H7 (cell line): ENCODE measurements at regions not wholly inside any gene's neighbourhood (a gene's known extent, or its start where the extent isn't known, plus 50 kb on each side); places are given as distances from the start of the nearest gene placed in this dataset.

Source experiments
- DNase-seq: peaks from one replicate; pipeline ENCODE4 v3.0.0; 2012
- H3K27me3 ChIP-seq: 2 replicates; pipeline ENCODE4 v1.6.0; 2011; ENCODE audit warnings: mild to moderate bottlenecking, low read length; ENCODE audit not compliant: control insufficient read depth, insufficient read depth
- H3K36me3 ChIP-seq: replicated peaks from 2 replicates; pipeline ENCODE4 v1.5.1; 2011; ENCODE audit warnings: low read length; ENCODE audit not compliant: control insufficient read depth, insufficient read depth
- H3K4me3 ChIP-seq: 2 replicates; pipeline ENCODE4 v1.5.1; 2011; ENCODE audit warnings: low read depth, mild to moderate bottlenecking, control low read depth, low read length, moderate library complexity; ENCODE audit not compliant: insufficient read depth

DNA sequence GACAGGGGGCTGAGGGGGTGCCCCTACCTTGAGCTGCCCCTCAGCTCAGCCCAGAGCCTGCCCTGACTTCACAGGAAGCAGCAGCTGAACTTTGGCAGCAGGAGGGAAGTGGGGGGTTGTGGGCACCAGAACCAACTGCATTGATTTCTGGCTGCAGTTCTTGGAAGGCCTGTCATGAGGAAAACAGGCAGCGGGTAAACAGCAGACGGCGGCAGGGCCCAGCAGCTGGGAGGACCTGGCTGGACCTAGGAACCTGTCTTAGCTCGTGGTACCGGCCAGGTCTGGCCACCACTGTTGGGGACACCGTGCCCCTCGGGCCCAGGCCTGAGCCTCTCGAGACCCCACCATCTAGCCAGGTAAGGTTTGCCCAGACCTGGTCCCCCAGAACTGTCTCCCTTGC, 154.2 kb upstream of the MYL2 start:
- Histone ChIP-seq H3K27me3 (no peaks in the 10 kb centered on the region), H3K4me3 (no peak overlapping the region), H3K36me3 (no peaks in the 10 kb centered on the region)
- no peak for DNase-seq

DNA sequence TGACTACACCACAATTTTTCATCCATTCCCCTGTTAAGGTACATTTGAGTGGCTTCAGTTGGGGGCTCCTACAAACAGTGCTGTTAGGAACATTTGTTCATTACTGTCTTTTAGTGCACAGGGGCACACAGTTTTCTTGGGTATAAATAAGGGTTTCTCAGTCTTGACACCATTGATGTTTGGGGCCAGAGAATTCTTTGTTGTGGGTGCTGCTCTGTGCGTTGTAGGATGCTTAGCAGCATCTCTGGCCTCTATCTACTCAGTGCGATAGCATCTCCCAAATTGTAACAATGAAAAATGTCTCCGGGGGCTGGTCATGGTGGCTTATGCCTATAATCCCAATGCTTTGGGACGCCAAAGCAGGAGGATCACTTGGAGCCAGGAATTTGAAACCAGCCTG, 153.0 kb upstream of the MYL2 start:
- Histone ChIP-seq H3K27me3 (no peaks in the 10 kb centered on the region), H3K4me3 (no peak overlapping the region), H3K36me3 (no peaks in the 10 kb centered on the region)
- DNase-seq: no peak

DNA sequence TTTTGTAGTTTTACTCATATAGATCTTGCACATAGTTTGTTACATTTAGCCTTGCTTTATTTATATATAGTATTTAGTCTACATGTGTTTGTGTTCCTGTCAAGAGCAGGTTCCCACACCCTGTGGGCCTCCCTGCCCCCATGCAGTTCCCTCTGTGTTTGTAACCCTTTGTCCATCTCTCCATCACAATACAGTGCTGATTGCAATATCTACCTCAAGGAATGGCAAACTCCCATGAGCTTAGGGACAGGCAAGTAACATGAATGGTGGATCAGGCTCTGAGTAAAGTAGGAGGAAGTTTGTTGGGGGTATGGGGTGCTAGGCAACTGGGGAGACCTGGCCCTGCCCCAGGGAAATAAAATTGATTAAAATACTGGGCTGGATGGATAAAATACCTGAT, 151.9 kb upstream of the MYL2 start:
- peak; percentile 73 for DNase-seq
- no peaks in the 10 kb centered on the region for H3K36me3 ChIP-seq
- no peaks in the 10 kb centered on the region for H3K27me3 ChIP-seq
- H3K4me3 ChIP-seq: no peak overlapping the region

DNA sequence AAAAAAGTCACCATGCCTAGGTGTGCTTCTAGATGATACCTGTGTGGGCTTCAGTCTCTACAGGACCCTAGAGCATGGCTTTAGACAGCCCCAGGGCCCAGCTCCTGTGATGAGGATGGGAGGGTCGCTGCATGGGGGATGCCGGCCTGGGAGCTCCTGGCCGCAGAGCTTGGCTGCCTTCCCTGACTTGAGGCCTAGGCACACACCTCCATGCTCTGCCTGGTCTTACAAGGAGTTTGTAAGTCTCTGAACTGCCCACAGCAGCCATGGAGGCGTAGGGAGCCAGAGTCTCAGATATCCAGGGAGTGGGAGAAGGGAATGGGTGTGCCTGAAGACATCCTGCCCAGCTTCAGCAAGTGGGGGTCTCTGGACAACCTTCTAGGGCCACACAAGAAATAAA, 149.5 kb upstream of the MYL2 start:
- Histone ChIP-seq H3K36me3 (no peaks in the 10 kb centered on the region), H3K27me3 (no peaks in the 10 kb centered on the region), H3K4me3 (no peak overlapping the region)
- DNase-seq: no peak

DNA sequence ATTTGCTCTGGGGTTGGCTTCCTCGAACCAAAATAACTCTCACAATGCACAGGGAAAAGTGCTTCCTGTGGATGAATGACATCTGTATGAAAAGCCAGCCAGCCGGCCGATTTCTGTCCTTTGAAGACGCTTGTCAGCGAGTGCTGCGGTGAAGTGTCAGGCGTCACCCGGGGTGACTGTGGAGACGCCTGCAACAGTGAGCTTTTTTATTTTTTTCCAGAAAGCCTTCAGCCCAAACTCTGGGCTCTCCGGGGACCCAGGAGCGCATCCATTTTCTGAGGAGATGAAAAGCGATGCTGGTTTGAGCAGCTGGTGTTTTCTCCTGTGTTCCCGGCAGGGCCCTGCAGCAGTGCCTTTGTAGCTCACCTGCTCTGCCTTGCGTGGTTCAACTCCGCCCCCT, 147.9 kb upstream of the MYL2 start:
- Histone ChIP-seq H3K36me3 (no peaks in the 10 kb centered on the region), H3K27me3 (no peaks in the 10 kb centered on the region), H3K4me3 (no peak overlapping the region)
- no peak for DNase-seq

DNA sequence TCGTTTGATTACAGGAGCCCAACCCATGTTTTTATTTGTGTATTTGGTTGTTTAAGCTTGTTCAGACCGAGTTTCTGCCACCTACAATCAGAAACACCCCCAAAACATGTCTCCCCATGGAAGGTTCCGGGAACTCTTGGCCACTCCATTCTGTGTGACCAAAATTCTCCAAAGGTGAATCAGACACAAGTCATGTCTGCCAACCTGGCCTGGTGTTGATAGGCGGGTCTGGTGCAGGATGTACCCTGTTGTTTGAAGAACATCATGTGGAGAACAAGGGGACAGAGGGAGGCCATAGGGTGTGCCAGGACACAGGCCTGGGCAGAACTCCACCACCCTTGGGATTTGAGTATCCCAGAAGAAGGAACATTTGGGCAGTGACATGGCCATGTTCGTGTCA, 147.1 kb upstream of the MYL2 start:
- H3K36me3 ChIP-seq: no peaks in the 10 kb centered on the region

DNA sequence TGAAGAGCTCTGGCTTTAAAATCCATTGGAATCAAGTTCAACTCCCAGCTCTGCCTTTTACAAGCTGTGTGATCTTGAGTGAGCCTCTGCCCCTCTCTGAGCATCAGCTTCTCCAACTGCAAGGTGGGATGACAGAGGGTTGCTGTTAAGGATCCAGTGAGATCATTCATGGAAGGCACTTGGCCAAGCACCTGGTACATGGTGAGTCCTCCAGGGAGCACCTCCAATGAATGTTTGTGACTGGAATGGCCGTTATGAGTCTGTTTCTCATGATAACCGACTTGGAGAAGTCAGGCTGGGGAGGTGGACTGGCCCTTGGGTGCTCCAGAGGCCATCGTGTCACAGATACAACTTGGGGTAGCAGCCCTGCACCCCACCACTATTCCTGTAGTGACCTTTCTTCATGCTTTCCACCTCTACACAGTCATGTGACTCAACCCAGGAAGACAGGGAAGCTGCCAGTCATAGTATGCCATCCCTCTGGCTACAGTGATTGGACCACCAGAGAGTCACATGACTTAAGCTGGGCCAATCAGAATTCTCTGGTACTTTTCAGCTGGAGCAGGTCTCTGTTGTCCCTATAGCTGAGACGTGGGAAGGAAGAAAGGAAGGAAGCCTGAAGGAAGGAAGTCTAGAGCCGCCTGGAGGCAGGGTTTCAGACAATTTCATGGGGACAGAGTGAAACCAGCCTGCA, 146.5 kb upstream of the MYL2 start:
- Histone ChIP-seq H3K27me3 (no peaks in the 10 kb centered on the region), H3K4me3 (no peak overlapping the region), H3K36me3 (no peaks in the 10 kb centered on the region)
- DNase-seq: peak; percentile 81

More for the DNA sequence above, 147.1 kb upstream of the MYL2 start:
- Histone ChIP-seq H3K4me3 (no peak overlapping the region), H3K27me3 (no peaks in the 10 kb centered on the region)
- no peak for DNase-seq

DNA sequence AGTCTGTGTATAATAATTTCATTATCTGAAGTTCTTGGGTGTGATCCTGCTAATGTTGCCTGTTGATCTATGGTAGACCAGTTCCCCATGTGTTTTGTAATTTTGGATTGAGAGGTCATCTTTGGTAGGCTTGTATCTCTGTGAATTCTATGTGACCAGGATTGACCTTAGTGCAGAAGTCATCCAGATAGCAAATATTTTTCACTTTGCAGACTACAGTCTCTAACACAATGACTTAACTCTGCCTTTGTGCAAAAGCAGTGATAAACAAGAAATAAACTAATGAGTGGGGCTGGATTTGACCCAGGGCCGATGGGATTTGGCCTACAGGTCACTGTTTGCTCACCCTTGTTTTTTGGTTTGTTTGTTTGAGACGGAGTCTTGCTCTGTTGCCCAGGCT, 144.6 kb upstream of the MYL2 start:
- Histone ChIP-seq H3K4me3 (no peak overlapping the region), H3K27me3 (no peaks in the 10 kb centered on the region), H3K36me3 (no peaks in the 10 kb centered on the region)
- DNase-seq: no peak

DNA sequence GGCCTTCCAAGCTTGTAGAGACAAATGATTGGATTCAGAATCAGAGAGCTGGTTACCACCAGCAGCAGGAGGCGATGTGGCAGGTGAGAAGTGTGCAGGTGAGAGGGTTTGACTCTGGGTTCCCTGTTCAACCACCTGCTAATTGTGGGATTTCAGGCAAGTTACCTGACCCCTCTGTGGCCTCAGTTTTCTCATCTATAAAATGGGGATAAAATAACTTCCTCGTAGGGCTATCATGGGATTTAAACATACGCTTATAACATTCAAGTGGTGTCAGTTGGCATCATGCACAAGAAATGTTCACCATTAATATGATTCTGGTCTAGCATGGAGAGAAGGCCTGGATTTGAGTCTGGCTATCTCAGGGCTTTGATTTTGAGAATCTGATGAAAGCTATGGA, 143.8 kb upstream of the MYL2 start:
- no peak for DNase-seq
- Histone ChIP-seq H3K4me3 (no peak overlapping the region), H3K36me3 (no peaks in the 10 kb centered on the region), H3K27me3 (no peaks in the 10 kb centered on the region)

DNA sequence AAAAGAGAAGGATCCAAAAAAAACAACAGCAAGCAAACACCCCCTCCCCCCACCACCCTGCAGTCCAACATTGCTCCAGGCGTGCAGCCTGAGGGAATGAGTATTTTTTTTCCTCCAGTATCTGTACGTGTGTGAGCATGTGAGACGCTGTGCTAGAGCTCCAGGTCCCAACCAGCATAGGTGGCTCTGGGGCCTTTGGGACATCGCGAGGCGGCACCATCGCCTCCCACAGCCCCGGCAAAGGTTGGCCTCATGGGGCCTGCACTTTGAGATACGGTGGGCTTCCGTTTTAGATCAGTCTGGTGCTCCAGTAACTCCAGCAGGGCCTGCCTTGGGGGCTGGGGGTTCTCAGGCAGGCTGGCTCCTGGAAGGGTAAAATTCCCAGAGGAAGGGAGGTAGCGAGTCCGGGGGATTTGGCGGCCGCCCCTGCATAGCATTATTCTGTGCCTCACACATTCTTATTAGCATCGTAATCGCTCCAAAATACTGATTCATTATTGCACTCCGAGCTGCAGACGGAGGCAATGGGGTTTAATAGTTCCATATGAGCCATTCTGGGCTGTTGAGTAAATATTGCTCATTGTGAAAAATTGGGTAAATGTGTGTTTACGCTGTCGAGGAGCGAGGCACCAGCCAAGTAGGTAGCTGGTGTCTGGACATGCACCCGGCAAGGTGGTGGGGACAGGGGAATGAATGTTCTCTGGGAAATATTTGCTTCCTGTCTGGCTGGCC, 143.1 kb upstream of the MYL2 start:
- no peak for DNase-seq
- H3K27me3 ChIP-seq: no peaks in the 10 kb centered on the region
- H3K36me3 ChIP-seq: no peaks in the 10 kb centered on the region
- H3K4me3 ChIP-seq: no peak overlapping the region

DNA sequence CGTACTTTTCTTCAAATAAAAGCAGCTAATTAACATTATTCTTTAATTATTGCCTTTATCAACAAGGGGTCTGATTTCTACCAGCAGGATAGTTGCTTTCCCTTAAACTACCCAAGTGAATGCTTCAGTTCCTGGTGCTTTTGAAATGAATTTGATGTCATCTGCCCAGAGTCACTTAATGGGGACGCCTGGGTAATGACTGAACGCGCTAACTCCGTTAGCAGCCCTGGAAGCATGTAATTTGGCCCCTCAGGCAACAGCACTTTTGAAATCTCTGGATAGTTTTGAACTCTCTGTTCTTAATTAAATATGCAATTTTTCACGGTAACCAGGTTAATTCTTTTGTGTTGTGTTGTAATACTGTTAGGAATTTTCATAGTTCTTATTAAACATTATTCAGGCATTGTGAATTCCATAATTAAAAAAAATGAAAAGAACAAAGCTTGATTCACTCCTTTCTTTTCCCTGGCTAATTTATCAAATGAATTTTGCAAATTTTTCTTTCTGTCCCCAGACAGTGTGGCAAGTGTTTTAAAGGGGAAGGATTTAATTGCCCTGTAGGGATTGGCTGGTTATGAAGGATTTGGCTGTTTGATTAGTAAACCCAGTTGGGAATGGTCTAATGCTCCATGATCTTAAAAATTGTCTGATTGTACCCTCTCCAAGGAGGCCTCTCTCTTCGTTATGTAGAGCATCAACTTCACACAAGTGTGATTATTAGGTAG, 137.5 kb upstream of the MYL2 start:
- no peaks in the 10 kb centered on the region for H3K36me3 ChIP-seq
- DNase-seq: no peak
- no peak overlapping the region for H3K4me3 ChIP-seq
- H3K27me3 ChIP-seq: no peaks in the 10 kb centered on the region

DNA sequence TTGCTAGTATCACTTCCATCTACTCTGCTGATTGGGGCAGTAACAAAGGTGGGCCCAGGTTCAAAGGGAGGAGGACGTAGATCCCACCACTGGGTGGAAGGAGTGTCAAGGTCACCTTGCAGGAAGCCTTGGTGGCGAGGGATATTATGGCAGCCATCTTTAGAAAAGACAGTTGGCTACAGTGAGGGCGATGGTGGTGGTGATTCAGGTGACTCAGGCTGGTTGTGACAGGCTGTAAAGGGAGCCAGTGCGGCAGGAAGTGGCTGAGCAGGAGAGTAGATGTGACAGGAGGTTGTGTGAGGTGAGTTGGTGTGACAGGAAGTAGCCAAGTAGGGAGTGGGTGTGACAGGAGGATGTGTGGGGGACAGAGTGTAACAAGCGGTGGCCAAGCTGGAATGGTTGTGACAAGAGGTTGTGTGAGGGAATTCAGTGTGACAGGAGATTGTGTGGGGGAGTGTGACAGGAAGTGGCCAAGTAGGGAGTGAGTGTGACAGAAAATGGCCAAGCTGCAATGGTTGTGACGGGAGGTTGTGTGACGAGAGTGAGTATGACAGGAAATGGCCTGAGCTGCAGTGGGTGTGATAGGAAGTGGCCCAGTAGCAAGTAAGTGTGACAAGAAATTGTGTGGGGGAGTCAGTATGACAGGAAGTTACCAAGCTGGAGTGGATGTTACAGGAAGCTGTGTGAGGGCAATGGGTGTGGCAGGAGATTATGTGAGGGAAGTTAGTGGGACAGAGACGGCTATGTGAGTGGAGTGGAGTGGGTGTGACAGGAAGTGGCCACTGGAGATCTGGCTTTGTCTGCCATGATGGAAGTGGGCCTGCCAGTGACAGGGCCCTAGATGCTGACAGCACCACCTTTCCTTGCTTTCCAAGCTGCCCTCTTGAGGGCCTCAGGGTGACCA, 136.5 kb upstream of the MYL2 start:
- no peaks in the 10 kb centered on the region for H3K36me3 ChIP-seq
- no peak for DNase-seq
- H3K4me3 ChIP-seq: no peak overlapping the region
- H3K27me3 ChIP-seq: no peaks in the 10 kb centered on the region

DNA sequence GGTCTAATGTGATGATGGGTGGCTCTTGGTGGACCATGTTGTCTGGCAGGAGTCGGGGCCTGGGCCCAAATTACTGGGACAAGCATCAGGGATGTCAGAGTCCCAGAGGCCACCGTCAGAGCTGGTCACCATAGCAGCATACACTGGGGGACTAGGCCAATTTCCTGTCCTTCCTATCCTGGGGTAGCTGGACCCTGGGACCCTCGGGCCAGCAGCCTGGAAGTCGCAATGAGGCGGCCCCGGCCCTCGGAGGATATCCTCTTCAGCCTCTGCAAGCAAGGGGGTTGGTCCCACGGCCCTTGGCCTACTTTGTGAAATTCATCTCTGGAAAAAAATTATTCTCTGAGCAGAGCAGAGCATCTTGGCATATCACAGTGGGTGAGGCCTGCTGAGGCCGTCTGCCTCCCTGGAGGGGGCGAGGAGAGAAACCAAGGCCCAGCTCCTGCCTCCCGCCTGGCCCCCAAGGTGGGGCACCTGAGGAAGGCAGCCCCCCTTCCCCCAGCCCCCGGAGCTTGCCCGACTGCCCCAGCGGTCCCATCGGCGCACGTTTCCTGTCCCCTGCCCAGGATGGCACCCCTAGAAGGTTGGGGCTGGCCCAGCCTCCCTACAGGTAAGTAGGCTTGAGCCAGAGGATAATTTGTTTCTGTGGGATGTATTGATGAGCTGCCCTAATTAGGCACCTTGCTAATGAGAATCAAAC, 135.0 kb upstream of the MYL2 start:
- no peak overlapping the region for H3K4me3 ChIP-seq
- H3K36me3 ChIP-seq: no peaks in the 10 kb centered on the region
- no peaks in the 10 kb centered on the region for H3K27me3 ChIP-seq
- no peak for DNase-seq

DNA sequence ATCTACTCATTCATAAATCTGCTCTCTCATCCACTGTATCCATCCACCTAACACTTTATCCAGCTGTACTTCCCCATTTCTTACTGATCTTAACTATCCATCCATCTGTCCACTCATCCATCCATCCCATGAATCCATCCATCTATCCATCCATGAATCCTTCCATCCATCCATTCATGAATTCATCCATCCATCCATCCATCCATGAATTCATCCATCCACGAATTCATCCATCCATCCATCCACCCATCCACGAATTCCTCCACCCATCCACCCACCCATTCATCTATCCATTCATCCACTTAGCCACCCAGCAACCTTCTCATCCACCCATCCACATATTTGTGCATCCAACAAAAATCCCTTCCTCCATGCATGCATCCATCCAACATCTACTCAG, 128.6 kb upstream of the MYL2 start:
- Histone ChIP-seq H3K4me3 (no peak overlapping the region), H3K36me3 (no peaks in the 10 kb centered on the region), H3K27me3 (no peaks in the 10 kb centered on the region)
- DNase-seq: no peak
